Right renal pelvis (tissue), 4 donors: ENCODE measurements at regions not wholly inside any gene's neighbourhood (a gene's known extent, or its start where the extent isn't known, plus 50 kb on each side); places are given as distances from the start of the nearest gene placed in this dataset.

Experiments used
- DNase-seq, 4 donors: peaks; one replicate each; pipeline ENCODE4 v3.0.0-alpha.2; 2013; ENCODE audit warnings: low read depth in 4 of 4, low spot score in 3 of 4, missing footprints in 1 of 4

DNA sequence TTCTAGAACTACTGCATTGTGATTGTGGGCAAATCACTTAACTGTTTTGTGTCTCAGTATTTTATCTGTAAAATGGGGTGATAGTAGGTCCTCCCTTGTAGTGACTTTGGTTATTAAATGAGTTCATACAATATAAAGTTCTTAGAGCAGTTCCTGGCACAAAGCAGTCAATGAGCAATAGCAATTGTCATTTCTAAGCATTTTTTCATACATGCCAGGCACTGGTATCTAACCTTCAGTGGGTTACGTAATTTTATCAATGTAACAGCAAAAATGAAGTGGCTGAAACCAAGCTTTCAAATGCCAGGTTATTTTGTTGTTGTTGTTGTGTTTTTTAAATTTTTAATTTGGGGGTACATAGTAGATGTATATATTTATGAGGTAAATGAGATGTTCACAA is 401.9 kb downstream of the MEIS1 start:
- no peak for DNase-seq

DNA sequence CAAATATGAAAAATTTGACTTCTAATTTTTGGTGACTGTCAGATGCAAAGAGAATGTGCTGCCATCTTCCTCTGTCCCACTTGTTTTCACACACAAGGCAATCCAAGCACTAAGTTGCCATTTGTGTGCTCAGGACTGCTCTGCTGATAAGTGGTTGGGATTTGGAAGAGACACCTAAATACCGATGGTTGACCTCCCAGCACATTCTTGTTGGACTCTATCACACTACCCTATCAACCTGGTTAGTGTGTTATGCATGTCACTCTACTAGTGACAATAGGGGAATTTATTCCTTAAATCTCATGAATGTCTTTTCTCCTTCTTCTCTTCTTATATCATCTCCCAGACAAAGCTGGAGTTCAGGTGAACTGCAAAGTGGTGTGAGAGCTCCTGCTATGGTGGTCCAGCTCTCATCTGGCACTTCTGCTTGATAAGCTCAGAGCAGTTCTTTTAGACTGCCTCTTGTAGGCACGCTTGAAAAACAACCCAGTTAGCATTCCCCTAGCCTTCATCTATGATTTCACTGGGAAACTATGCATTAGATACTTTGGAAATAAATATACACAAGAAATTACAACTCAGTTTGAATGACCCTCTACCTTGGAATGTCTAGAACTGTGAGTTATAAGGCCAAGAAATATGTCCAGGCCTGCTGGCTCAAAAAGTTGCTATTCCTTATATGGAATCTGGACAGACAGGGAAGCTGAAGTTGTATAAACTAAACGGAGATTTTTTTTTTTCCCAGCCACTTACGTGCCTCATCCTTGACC is 404.8 kb downstream of the MEIS1 start:
- no peak for DNase-seq

DNA sequence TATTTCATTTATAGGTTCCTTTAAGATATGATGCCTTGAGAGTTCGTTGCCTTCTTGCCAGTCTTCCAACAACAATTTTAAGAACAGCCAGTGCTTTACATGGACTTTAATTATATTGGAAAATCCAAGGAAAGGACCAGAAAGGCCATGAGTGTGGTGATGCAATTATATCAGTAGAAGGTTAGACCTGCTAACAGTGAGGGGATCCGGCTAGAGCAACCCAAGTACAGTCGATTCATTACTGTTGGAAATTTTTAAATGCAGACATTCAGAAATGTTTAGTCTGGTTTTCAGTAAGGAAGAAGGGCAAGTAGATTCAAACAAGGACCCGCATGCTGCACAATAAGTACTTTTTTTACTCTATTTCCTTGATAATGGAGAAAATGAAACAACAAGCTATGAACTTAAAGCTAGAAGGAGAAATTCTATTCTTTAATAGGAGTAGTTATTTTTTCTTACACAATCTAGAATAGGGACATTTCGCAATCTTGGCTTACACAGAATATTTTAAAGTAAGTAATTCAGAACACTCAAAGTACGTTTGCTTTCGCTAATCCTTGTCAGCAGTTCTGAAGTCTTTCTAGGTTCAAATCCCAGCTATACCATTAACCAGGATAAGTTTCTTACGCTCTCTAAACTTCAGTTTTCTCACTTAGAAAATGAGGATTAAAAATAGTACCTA is 405.5 kb downstream of the MEIS1 start:
- no peak for DNase-seq

DNA sequence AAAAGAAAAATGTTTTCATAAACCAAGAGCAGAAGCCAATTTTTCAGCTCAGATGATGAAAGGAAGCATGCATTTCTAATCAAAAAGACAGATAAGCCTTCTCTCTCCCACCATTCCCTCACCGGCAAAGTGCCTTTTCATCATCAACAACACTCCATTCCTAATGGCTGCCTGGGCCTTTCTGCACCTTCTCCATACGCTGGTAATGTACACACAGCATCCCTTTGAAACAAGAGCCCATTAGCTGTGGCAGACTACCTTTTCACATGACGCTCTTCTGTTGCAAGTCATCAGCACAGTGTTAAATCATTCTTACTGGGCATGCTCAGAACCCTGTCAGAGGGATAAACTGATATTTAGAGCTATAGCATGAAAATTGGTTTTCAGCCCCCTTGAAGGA is 408.9 kb downstream of the MEIS1 start:
- no peak for DNase-seq

DNA sequence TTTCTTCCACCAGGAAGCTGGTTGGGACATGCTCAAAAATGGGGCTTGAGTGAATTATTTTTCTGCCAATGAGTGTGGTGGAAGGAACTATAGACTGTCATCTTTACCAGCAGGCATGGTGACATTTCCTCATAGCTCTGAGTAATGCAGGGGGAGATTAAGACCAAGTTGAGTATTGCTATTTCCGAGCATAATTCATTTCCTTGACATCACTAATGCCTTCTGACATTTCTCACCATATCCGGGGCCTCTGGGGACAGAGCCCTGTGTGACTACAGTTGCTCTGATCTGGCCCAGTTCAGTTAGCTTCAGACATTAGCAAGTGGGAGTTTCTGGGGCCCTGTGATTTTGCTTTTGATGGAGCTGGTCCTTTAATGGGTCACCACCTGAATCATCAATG is 410.4 kb downstream of the MEIS1 start:
- no peak for DNase-seq

DNA sequence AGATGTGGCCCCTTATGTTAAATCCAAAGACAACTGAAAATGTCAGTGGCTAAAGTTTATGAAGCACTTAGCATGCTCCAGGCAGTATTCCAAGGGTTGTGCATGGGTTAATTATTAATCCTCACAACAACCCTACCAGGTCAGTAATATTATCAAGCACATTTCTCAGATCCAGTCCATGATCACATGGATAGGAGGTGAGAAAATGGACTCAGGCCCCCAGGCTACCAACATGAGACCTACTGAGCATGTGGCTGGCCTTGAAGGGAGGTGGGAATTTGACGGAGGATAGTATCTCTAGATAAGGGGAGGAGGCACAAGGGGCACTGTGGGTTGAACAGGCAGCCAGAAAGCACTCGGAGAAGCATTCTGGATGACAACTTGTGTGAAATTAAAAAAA is 412.0 kb downstream of the MEIS1 start:
- DNase-seq, result no peak

DNA sequence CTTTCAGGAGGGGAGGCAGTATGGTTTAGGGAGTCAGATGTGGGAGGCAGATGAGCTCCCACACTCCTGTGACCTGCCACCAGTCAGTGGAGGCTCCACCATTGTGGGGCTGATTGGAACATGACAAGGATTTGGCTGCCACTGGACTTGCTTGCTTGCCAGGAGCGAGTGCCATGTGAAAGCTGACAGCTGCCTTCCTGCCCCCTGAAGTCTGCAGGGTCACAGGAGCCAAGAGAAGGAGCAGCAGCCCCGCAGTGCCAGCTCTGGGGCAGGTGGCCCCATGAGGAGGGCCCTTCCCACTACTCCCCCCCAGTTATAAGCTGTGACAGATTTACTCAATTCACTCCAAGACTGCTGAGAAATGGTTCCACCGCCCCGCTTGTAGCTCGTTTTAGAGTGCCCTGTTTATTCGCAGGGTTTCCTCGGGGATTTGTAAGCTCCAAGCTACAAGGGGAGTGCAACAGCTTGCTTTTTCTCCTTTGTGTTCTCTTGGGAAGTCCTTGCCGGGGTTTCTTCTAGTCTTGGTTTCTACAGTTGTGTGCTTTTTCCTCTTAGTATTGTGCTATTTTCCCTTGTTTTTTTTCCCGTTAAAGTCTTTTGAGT is 414.3 kb downstream of the MEIS1 start:
- DNase-seq, result no peak

DNA sequence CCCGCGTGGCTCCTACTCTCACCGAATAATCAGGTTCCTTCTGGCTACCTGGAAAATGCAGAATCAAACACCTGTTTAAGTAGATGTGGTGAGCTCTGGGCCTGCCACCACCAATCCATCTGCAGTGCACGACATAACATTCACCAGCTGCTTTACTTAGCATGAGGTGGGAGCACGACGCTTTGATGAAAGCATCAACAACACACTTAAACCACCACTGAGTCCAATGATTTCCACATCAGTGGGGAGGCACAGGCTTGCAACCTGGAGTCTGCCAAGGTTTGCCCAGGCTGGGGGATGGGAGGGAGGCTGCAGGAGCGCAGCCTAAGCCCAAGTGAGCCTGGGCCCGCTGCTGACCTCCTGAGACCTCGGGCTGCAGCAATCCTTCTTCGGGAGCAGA is 415.5 kb downstream of the MEIS1 start:
- DNase-seq, result no peak

DNA sequence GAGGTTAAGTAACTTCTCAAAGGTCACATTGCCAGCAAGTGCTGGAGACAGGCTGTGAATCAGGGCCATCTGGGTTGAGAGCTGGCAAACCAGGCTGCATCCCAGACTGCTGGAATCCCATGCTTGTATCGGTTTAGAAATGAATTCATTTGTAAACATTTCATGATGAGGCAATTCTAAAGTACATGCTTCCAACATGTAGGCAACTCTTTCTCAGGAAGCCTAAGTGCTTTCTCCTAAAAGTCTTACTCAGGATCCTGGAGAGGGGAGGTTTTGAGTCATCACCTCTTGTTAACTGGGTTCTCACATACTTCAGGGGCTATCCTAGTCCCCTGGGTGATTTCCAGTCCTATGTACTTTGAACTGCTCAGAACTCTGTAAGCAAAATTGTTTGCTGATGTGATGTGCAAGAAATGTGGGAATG is 416.5 kb downstream of the MEIS1 start:
- DNase-seq, result no peak

DNA sequence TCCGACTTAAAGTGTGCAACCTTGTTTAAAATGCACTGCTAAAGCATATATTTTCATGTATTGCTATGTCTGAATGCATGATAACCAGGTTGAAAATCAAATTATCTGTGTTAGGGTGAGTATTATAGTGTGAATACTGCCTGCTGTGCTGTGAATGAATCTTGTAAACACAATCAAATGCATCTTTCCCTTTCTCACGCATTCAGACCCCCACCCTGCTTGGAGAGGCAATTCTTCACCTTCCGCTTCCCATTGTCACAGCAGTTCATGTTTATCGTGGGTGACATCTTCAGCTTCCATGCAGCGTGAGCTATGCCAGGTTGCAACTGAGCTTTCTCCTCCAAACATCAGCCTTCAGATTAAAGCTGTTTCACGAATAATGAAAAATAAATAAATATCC is 418.0 kb downstream of the MEIS1 start:
- DNase-seq, result no peak

DNA sequence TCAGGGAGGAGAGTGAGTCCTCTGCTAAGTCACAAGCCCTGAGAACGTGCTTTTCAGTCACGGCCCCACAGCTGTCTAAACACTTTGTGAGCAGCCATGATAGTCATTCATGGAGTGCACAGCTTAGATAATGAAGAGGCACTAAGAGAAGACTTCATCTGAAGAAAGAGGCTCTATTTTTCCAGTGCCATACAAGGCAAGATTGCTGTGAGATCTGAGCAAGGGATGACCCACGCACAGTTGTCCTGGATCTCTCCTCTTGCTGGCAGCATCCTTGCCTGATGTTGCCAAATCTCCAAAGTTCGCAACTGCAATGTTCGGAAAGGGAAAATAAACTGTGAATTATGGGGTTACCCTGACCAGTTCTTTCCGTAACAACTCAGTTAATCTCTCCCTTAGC is 418.7 kb downstream of the MEIS1 start:
- no peak for DNase-seq

DNA sequence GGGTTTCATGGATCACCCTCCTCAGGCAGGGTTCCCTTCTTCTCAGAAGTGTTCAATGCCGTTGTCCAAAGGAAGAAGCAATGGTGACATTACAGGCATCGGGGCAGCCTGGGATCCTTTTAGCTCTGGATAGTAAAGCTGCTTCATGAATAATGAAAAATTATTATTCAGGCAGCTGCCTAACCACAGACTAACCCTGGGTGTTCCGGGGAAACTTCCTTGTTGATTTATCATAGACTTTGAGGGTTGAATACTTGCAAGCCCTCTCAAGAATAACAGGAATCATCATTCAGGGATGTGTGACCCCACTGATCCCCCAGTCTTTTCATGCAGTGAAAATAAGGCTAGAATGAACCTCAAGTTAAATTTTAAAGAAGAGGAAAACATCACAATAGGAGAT is 419.4 kb downstream of the MEIS1 start:
- no peak for DNase-seq

DNA sequence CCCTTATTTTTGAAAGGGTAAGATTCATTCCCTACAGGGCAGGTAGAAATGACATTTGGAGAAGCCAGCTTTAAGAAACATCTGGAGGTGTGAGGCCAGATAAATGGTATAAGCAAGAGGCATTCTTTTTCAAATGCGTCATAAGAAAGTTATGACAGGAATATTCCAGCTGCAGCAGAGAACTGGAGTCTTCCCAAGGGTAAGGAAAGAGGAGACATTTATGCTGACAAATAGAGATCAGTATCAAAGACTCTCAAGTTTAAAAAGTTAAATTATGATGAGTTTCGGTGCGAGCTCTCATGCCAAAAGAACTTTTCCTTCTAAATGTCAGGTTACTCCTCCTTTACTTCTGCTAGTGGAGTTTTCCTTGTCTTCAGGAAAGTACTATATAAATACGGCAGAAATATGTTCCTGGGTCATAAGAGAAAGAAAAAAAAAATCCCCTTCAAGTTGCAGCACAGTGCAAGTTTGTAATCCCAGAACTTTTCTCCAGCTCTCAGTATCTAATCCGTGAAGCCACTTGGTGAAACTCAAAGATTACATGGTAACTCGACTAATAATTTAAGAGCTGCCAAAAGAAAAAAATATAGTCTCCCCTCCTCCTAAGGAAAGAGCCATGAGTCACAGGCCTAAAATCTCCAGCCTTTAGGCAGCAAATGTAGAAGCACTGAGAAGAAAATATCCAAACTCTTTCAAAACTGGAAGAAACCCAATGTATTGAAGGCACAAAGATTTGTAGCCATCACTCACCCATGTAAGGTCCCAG is 428.1 kb downstream of the MEIS1 start:
- no peak for DNase-seq

DNA sequence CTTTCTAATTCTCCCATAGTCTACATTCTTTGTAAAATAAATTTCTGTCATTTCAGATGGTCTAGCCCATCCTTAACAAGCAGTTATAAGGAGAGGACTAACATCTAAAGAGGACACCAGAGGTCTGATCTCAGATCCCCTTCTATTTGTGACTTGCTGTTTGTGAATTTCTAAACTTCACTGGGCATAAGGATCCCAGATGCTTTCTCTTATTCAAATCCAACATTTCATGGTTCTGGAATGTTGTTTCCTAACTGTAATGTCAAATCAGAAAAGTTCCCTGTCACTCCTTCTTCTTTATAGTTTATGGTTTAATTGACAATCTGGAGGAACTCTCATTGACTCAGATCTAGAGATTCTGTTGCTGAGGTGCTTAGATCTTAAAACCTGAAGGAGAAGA is 430.2 kb downstream of the MEIS1 start:
- DNase-seq, result no peak

DNA sequence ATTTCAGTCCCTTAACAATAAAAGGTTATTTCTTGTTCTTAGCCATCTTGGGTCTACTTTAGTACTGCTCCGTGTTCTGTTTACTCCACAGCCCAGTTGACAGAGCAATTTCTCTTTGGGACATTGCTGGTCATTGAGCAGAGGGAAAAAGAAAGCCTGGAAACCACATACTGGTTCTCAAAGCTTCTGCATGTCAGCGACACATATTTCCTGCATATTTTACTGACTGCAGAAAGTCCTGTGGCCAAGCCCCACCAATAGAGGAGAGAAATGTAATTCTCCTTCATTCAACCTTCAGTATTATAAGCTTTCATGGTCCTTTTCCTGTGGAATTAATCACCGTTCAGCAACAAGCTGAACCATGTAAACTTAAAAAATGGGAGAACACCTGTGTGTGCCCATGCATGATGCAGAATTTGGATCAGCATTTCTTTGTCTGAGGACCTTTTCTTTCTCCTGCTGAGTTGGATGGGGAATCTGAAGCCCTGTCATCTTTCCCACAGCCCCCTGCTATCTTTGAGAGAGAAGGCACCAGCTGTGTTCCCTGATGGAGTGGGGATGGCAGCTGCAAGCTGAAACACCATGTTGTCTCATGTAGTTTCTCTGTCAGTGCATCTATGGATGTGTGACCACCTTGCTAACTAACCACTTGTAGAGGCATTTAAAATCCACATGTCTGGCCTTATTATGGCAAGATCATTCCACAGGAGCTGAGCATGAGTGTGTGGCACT is 431.6 kb downstream of the MEIS1 start:
- no peak for DNase-seq

DNA sequence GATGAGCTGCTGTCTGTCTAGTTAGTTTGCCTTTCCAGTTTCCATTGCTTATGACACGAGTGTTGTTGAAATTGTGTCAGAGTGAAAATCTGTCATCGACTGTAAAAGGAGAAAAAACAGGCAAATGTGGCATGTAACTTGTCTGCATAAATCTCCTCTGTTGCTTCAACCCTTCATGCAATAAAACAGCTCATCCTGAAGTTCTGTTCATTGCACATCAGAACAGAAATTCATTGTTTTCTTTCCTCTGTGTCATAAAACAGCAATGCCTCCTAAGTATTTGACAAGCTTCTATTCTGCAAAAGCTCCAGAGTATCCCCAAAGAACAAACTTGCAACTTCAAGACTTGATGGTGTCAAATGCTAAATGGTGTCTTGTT is 432.1 kb downstream of the MEIS1 start:
- DNase-seq, result no peak

DNA sequence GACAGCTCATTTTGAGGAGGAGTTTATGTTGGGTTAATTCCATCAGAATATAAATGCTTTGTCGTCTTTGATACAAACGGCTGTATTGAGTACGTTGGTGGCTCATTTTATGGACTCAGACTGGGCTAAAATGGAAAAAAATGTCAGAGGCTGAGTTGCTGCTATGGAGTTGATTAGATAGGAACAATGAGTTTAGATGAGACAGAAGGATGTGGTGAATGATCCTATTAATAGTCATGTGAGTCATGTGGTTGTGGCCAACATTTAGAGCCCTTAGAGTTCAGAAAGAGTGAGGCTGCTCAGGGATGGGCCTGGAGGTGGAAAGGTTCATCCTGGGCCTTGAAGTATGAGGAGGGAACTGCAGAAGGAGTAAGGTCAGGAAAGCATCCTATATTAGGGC is 434.2 kb downstream of the MEIS1 start:
- no peak for DNase-seq

DNA sequence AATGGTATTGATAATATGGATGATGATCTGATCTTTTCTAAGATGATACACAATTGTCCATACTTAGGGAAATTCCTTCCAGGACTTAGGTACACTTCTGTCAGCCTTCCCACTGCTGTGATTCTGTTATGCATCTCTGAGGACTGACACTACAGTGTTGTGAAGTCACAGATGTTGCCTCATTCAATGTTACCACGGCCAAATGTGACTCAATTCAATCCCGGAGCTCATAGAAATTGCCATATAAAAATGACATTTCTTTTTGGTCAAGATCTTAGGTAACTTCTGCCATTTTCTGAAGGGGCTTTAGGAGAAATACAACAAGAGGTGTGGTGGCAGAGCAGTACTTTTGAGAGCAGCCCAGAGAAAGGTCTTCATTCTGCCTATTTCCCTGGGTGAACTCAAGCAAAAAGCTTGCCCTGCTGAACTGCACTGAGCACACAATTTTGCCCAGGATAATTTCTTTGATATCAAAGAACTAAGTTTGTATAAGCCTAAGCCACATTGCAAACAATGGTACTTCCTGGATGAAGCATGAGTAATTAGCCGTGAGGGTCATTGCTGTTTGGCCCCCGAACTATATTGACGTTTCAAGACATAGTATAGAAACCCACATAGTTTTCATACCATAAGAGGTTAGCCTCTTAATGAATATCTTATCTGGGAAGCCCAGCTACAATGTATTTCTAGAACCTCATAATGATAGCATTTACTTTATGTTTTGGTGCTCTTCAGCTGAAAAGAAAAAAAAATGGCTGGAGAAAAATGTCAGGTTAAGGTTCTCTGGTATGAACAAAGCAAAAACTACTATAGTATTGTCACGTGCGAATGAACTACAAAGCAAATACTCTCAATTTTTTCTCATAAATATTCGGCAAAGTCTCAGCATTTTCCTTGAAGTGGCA is 437.4 kb downstream of the MEIS1 start:
- no peak for DNase-seq

DNA sequence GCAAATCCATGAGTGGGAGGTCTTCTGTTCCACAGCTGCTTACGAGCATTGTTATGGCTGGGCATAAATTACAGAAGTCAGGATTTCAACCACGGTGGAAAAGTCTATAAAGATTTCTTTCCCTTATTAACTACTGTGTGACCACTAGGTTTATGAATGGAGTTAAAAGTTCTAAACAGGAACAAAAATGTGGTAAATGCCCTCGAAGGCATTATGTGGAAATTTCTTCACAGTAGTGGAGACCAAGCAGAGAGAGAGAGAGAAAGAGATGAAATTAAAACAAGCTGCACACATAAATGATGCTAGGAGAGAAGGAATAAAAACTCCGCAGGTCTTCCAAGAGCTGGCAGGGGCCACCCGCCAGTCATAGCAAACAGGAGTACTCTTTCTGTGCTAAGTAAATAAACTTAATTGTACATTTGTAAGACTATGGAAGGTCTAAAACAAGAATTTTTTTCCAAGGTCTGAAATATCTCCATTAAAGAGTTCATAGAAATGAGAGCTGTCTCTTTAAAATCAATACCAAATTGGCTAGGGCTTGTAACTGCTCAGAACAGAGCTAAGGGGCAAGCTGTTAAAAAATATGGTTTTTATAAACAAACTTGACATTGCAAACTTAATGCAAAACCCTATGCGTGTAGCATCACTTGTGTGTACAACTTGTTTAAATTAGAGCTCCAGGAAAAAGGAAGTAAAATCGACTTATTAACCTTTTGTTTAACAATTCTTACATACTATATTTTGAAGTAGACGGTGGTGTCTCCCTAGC is 438.2 kb downstream of the MEIS1 start:
- peak in 1 of 4 donors; percentile 61 for DNase-seq
